GM19452 (cell line): ENCODE measurements at regions not wholly inside any gene's neighbourhood (a gene's known extent, or its start where the extent isn't known, plus 50 kb on each side); places are given as distances from the start of the nearest gene placed in this dataset.
"Not testable (repeated sequence)": the region's sequence is repeated elsewhere in the genome, so short reads cannot be mapped to it uniquely, and the experiment has no call there.

Experiments used
- ATAC-seq: cut with Tn5 transposase; IDR thresholded peaks from one replicate; pipeline ENCODE4 v1.9.1; 2021; ENCODE audit not compliant: unreplicated experiment

DNA sequence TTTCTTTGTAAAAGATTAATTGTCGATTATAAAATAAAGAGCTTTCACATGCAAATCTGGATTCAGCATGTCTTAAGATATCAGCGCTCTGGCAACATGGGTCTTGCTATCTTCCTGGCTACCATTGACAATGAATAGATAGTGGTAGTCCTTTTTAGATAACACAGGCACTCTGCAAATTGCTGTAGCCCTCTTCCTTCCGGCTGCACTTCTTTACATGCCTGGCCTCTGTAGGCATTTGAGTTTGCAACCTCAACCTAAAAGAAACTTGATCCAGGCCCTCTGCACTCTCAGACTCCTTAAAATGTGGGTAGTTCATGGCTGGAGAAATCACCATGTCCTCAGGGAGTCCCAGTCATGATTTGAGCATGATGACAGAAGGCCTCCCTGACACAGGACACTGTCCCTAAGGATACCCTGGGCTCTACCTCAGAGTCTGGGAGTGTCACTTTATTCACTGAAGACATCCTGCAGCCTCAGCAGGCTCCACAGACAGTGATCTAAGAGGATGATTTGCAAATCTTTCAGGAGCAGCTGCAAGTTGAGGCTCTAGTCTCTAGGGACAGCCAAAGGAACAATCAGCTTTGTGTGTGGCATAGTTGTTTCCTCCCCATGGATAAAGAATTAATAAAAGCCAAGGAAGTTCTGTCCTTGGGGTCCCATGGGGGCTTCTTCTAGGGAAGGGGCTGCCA is 529.4 kb downstream of the RBFOX1 start:
- no peak for ATAC-seq

DNA sequence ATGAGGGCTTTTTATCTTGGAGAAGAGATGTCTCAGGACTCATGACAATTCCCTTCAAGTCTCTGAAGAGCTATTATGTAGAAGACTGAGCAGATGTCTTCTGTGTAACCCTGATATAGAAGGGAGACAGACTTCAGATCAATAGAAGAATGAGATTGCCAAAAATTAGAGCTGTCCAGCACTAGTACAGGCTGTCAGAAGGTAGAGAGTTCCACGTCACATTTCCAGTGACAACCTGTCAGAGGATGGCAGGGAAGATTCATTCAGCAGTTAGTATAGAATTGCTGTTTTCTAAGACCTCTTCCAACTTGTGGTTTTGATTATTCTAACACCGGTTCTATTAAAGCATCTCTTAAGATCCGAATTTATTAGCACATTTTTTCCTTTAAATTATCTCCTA is 520.6 kb downstream of the RBFOX1 start:
- ATAC-seq: no peak

DNA sequence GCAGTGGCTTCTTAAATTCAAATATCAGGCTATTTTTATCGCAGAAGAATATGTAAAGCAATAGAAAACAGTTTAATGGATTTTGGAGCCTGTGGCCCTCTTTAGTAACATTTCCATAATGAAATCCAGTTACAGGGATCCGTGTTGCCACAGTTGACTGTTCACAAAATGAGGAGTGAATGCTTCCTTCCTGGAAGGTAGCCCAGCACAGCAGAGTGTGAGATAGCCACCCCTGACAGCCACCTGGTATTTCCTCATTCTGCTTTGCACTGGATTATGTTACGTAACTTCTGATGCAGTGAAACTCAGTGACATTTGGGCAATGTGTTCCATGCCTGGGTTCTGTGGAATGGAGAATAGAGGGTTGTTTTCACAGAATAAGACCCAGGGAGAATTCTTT is 517.2 kb downstream of the RBFOX1 start:
- ATAC-seq: no peak

DNA sequence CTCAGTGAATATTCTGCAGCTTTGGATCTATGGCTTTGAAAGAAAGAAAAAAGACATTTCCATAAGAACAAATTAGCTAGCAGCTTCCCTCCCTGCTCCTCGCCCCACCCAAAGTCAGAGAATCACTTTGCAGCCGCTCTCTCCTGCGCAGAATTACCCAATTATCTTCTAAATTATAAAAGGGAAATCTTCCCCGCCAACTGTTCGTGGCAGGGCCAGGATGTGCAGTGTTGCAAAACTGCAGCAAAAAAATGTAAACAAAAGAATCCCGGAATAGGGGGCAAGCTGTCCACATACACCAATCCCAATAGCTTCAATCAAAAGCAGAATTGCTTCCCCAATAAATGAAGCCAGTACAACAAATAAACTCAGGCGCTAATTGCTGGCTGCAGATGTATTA is 510.6 kb downstream of the RBFOX1 start:
- no peak for ATAC-seq

DNA sequence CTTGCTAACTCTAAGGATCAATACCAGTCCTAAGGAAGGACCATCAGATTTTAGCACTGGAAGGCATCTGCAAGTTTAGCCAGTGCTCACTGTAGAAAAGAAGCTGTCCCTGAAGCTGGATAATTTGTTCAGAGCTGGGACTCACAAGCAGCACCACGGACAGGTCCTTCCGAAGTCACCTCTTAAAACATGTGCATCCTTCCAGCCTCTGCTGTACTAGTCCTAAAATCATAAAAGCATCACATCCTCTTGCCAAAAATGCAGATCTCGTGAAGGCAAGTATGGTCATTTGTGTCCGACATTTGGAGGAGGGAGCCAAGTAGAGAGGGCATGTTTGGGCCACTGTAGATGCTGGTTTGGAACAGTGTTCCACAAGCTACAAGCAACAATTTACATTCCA is 506.9 kb downstream of the RBFOX1 start:
- no peak for ATAC-seq

DNA sequence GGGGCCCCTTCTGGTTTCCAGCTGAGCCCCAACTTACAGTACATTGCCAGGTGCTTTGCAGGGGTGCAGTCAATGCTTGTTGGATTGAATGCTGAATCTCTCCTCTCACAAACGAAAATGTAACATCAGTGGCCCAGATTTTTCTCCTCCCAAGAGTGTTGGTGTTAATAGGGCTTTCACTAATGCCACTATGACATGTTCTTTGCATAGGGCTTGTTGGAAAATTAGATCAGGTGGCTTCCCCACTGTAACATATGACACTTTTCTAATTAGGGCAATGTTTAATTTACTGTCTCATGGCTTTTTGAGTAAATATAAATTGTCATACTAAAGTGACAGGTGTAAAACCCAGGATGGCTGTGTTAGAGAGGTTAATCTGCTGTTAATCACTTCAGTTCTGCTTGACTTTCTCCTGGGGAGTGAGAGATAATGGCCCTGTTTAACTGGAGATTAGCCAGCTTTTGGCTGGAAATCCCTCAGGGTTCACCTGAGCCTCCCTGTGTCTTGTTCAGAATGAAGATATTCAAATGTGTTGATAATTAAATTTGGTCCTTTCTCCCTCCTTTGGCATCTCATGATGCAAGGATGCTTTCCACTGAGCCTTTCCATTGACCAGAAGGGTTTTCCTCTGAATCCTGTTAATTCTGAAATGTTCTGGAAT is 502.3 kb downstream of the RBFOX1 start:
- no peak for ATAC-seq

DNA sequence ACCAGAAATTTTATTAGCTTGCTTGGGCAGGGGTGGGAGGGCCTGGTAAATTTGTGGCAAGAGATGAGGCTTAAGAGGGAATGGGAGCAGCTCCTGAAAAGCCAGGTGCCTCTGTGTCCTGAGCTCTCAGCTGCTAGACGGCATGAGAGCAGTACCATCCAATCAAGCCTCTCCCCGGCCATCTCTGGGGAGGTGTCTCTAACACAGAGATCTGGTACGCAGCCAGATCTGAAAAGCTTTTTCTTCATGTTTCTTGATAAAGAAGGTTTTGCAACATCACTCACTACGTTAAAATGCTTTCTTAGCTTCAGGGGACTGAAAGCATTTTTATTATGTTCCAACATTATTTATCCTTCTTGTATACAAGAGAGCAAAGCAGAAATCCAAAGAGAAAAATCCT is 488.2 kb downstream of the RBFOX1 start:
- no peak for ATAC-seq

DNA sequence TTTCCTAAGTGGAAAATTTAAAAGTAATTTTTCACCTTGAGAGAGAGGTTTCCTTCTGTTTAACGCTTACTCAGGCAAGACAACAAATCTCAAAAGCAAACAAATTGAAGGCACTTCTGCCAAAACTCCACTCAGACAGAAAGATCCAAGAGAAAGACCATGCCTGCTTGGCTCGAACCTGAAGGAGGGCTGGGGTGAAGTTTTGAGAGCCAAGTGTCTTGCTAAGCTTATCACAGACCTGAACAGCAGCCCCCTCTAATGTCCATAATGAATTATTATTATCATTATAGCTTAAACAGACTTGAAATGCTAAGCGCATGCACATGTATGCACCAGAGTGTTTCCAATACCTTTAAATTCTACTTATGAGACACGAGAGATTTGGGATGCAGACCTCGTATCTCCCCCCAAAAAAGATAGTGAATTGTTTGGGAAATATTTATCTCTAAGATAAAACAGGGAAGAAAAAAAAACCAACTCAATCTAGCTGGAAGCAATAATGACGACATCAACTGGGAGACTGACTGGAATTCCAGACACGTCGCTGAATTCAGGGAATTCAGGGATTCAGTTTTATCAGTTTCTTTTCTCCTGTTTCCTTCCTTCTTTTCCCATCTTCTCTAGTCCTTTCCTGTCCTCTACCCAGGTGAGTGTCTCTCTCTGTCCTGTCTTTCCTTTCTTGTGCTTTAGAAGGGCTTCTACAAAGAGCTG is 473.2 kb downstream of the RBFOX1 start:
- no peak for ATAC-seq

DNA sequence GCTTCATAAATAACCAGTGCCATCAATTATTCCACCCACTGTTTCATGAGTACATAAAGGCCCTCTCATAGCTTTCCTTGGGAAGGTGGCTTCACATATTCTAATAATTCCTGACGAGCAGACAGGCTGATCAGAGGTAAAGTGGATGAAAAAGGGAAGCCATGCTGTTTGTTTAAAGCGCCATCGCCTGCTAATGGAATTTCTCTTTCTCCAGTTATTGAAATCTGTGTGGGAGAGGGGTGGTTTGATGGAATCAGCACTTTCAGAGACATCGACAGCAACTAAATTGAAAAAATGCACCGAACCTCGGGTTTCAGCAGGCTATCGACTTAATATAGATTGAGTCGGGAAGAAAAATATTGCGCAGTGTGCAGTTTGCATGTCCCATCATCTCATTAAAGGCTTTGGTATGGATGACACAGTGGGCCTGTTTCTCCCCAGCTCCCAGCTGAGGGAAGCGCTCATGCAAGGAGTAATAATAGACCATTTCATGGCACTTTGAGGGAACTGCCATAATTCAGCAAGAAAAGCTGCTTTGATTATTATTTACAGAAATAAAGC is 472.1 kb downstream of the RBFOX1 start:
- ATAC-seq: no peak

DNA sequence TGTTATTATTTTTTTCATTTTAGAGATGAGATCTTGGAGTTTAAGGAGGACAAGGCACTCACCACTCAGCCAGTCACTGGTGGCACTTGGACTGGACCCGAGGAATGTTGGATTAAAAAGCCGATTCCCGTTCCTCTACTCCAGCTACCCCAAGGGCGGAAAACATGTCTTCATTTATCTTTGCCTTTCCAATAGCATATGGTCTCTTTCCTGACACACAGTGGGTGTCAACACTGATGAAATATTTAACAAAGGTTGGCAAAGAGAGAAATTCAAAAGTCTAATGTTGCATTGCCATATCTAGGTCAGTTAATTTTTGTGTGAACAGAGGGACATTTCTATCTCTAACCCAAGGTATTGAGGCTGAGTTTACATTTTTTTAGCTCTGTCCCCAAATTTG is 459.7 kb downstream of the RBFOX1 start:
- no peak for ATAC-seq

DNA sequence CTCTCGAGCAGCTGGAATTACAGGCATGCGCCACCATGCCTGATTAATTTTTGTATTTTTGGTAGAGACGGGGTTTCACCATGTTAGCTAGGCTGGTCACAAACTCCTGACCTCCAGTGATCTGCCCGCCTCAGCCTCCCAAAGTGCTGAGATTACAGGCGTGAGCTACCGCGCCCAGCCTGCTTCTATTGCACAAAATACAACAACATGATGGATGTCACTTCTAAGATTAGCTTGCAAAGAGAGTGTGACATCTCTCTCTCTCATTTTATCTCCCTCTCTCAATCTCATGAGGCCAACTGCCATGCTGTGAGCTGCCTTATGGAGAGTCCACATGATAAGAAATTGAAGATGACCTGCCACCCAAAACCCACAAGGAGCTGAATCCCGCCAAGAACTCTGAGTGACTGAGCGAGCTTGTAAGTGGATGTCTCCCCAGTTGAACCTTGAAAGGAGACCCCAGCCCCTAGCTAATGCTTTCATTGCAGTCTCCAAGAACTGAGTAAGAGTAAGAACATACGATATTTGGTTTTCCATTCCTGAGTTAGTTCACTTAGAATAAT is 458.5 kb downstream of the RBFOX1 start:
- ATAC-seq: no peak

DNA sequence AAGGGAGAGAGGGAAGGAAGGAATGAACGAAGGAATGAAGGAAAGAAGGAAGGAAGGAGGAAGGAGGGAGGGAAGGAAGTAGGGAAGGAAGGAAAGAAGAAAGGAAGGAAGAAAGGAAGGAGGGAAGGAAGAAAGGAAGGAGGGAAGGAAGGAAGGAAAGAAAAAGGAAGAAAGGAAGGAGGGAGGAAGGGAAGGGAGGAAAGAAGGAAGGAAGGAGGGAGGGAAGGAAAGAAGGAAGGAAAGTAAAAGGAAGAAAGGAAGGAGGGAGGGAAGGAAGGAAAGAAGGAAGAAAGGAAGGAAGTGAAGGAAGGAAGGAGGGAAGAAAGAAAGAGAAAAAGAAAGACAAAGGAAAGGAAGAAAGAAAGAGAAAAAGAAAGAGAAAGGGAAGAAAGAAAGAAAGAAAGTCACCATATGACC is 442.4 kb downstream of the RBFOX1 start:
- ATAC-seq: no peak

DNA sequence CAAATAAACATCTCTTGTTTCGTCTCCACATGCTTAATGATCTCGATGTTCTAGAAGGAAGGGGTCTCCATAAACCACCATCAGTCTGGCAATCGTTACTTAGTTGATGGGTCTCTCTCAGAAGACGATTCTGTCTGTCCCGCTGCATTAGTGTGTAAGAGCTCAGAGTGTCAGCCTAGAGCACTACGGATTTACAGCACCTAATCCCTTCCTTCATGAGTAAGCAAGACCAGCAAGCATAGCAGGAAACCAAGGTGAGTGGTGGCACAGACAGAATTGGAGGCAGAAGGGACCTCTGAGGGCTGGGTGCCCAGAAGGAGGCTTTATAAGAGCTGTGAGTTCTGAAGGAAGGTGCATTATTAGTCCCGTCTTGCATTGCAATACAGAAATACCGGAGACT is 440.1 kb downstream of the RBFOX1 start:
- ATAC-seq: no peak

DNA sequence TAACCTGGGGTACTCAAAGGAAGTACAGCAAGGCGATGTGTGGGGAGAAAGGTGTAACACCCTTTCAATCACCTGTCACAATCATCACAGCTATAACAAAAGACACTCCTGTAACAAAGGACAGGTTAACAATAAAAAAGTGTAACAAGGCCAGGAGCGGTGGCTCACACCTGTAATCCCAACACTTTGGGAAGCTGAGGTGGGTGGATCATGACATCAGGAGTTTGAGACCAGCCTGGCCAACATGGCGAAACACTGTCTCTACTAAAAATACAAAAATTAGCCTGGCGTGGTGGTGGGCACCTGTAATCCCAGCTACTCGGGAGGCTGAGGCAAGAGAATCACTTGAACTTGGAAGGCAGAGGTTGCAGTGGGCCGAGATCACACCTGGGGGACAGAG is 436.4 kb downstream of the RBFOX1 start:
- not testable (repeated sequence) for ATAC-seq

DNA sequence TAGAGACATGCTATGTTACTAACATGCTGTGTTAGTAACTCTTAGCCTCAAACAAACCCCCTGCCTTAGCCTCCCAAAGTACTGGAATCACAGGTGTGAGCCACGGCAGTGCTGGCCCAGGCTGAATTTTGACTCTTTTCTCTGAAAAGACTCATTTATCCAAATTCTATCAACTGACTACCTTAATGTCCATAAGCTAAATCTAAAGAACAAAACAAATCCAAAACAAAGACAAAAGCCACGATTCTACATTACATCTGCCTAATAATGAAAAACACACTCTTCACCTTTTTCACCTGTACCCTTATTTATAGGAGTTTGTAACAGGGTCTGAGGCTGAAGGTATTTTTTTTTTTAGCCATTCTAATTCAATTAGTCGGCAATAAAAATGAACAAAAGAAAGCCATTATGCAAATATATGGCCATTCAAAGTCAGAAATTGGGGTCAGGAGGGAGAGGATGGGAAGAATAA is 432.5 kb downstream of the RBFOX1 start:
- no peak for ATAC-seq

DNA sequence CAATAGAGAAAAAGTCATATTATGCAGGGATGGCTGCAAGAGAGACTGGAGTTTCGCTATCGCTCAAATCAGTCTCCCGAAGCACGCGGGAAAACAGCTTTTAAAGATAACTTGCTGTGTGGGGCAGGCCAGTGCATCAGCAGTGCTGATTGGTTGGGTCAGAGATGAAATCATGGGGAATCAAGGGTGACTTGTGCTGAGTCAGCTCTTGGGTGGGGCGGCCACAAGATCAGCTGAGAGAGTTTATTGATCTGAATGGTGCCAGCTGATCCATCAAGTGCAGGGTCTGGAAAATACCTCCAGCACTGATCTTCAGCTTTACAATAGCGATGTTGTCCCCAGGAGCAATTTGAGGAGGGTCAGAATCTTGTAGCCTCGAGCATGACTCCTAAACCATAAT is 430.5 kb downstream of the RBFOX1 start:
- no peak for ATAC-seq
